SU-DHL-6 (cell line): ENCODE measurements at regions not wholly inside any gene's neighbourhood (a gene's known extent, or its start where the extent isn't known, plus 50 kb on each side); places are given as distances from the start of the nearest gene placed in this dataset.

Experiments used
- H2AFZ ChIP-seq: fragments of 200-600 bp; sonication (generic); 2 replicates; pipeline ENCODE4 v1.6.1; 2014; ENCODE audit warnings: low read depth, mild to moderate bottlenecking, moderate library complexity, mixed read lengths, antibody characterized with exemption, low read length; ENCODE audit not compliant: severe bottlenecking
- H3F3A ChIP-seq: fragments of 200-600 bp; shearing (Covaris generic); 2 replicates; pipeline ENCODE4 v1.6.0; 2016; ENCODE audit warnings: antibody characterized with exemption, mild to moderate bottlenecking; ENCODE audit not compliant: insufficient read depth
- H3K27ac ChIP-seq: fragments of 200-600 bp; sonication (generic); 2 replicates; pipeline ENCODE4 v1.5.1; 2016; ENCODE audit warnings: low read depth, mild to moderate bottlenecking, low read length, moderate library complexity, mixed read lengths
- H3K27me3 ChIP-seq: fragments of 200-600 bp; sonication (generic), shearing (Covaris generic); 2 replicates; pipeline ENCODE4 v1.6.0; 2014; ENCODE audit warnings: mild to moderate bottlenecking, low read length
- H3K36me3 ChIP-seq: fragments of 200-600 bp; sonication (generic); 2 replicates; pipeline ENCODE4 v1.6.1; 2014; ENCODE audit warnings: mild to moderate bottlenecking, low read length, mixed read lengths
- H3K4me2 ChIP-seq: fragments of 300-600, 200-600 bp; shearing (Covaris generic), sonication (generic); 2 replicates; pipeline ENCODE4 v1.6.0; 2014; ENCODE audit warnings: low read length, low read depth, mild to moderate bottlenecking; ENCODE audit not compliant: poor library complexity, severe bottlenecking
- H3K4me3 ChIP-seq: fragments of 200-600 bp; sonication (generic); 2 replicates; pipeline ENCODE4 v1.5.1; 2014; ENCODE audit warnings: antibody characterized with exemption, low read length, mild to moderate bottlenecking, mixed read lengths; ENCODE audit not compliant: insufficient read depth, poor library complexity, severe bottlenecking
- H3K79me2 ChIP-seq: fragments of 200-600 bp; sonication (generic); 2 replicates; pipeline ENCODE4 v1.6.1; 2014; ENCODE audit warnings: mild to moderate bottlenecking, low read length, moderate library complexity; ENCODE audit not compliant: insufficient read depth
- H3K9ac ChIP-seq: fragments of 200-600 bp; sonication (generic); 2 replicates; pipeline ENCODE4 v1.7.0; 2014; ENCODE audit warnings: mild to moderate bottlenecking, low read length
- H3K9me2 ChIP-seq: fragments of 200-600 bp; sonication (generic); replicated peaks from 2 replicates; pipeline ENCODE4 v1.6.1; 2014; ENCODE audit warnings: low read length; ENCODE audit not compliant: insufficient read depth
- H3K9me3 ChIP-seq: fragments of 200-600 bp; sonication (generic); 2 replicates; pipeline ENCODE4 v1.6.1; 2014; ENCODE audit warnings: low read length, mixed read lengths; ENCODE audit not compliant: insufficient read depth
- H4K20me1 ChIP-seq: fragments of 200-600 bp; sonication (generic); 2 replicates; pipeline ENCODE4 v1.6.1; 2014; ENCODE audit warnings: low read depth, mild to moderate bottlenecking, antibody characterized with exemption, low read length, moderate library complexity, mixed read lengths
- CTCF ChIP-seq: fragments of 200-600 bp; sonication (generic); IDR thresholded peaks from one replicate; pipeline ENCODE4 v1.5.1; 2017; ENCODE audit warnings: antibody characterized with exemption, mild to moderate bottlenecking, low read length, moderate library complexity; ENCODE audit not compliant: insufficient read depth, poor library complexity, severe bottlenecking
- EZH2phosphoT487 ChIP-seq: fragments of 200-600 bp; sonication (generic), shearing (Covaris generic); conservative IDR thresholded peaks from 2 replicates; pipeline ENCODE4 v1.6.1; 2018; ENCODE audit warnings: mild to moderate bottlenecking, antibody characterized with exemption, low read length, moderate library complexity, mixed read lengths

- no peak overlapping the region for H3K4me2 ChIP-seq
Observed at GRCh38 chr2:7744827-7745226, 827.6 kb downstream of the RNF144A start.

GRCh38 chr2:7745369-7745768 lies 828.2 kb downstream of the RNF144A start:
- no peaks in the 10 kb centered on the region for H3K79me2 ChIP-seq
- no peaks in the 10 kb centered on the region for H3F3A ChIP-seq
- H3K9ac ChIP-seq: no peak overlapping the region
- TF ChIP-seq EZH2phosphoT487 (no peak), CTCF (no peak)
- H3K27me3 ChIP-seq: no peaks in the 10 kb centered on the region
- H3K9me2 ChIP-seq: no peaks in the 10 kb centered on the region
- no peaks in the 10 kb centered on the region for H4K20me1 ChIP-seq
- H2AFZ ChIP-seq: no peak overlapping the region
- H3K4me2 ChIP-seq: no peak overlapping the region
- no peaks in the 10 kb centered on the region for H3K36me3 ChIP-seq
- no peaks in the 10 kb centered on the region for H3K9me3 ChIP-seq
- H3K27ac ChIP-seq: no peak overlapping the region
- H3K4me3 ChIP-seq: no peak overlapping the region

More at GRCh38 chr2:7744827-7745226, 827.6 kb downstream of the RNF144A start:
- Histone ChIP-seq H3K79me2 (no peaks in the 10 kb centered on the region), H3K4me3 (no peak overlapping the region), H3K27ac (no peak overlapping the region), H3F3A (no peaks in the 10 kb centered on the region), H3K9me3 (no peaks in the 10 kb centered on the region), H2AFZ (no peak overlapping the region), H3K9me2 (no peaks in the 10 kb centered on the region), H3K36me3 (no peaks in the 10 kb centered on the region), H3K9ac (no peak overlapping the region), H4K20me1 (no peaks in the 10 kb centered on the region), H3K27me3 (no peaks in the 10 kb centered on the region)
- TF ChIP-seq CTCF: no peak
- TF ChIP-seq EZH2phosphoT487: no peak

- Histone ChIP-seq H3K9me2 (no peaks in the 10 kb centered on the region), H3K27me3 (0 out of 2 replicates have a peak, but pooled peaks cover 4% of the 10 kb centered on the region), H3F3A (no peaks in the 10 kb centered on the region), H3K4me2 (no peak overlapping the region), H3K9me3 (no peaks in the 10 kb centered on the region), H3K36me3 (no peaks in the 10 kb centered on the region), H3K79me2 (no peaks in the 10 kb centered on the region), H3K27ac (no peak overlapping the region), H2AFZ (no peak overlapping the region), H3K4me3 (no peak overlapping the region), H3K9ac (no peak overlapping the region), H4K20me1 (no peaks in the 10 kb centered on the region)
- no peak for TF ChIP-seq CTCF
- no peak for TF ChIP-seq EZH2phosphoT487
Observed at GRCh38 chr2:7748717-7749415, 831.7 kb downstream of the RNF144A start.
